Astrocyte (in vitro differentiated cells and primary cell): ENCODE measurements at regions not wholly inside any gene's neighbourhood (a gene's known extent, or its start where the extent isn't known, plus 50 kb on each side); places are given as distances from the start of the nearest gene placed in this dataset.

Source experiments
- CTCF ChIP-seq: IDR thresholded peaks from 2 replicates; pipeline ENCODE4 v1.5.1; 2011; ENCODE audit warnings: low read depth, mild to moderate bottlenecking, inconsistent platforms, low read length, moderate library complexity; ENCODE audit not compliant: insufficient read depth
- EZH2 ChIP-seq: IDR thresholded peaks from 2 replicates; pipeline ENCODE4 v1.6.1; 2012; ENCODE audit warnings: mild to moderate bottlenecking, low read length, inconsistent platforms; ENCODE audit not compliant: insufficient read depth

- no peak for TF ChIP-seq EZH2
- TF ChIP-seq CTCF = no peak
Measured at GRCh38 chr6:167746390-167746907, 80.3 kb upstream of the AFDN start.
